Right lobe of liver (tissue), 6 donors: ENCODE measurements at regions not wholly inside any gene's neighbourhood (a gene's known extent, or its start where the extent isn't known, plus 50 kb on each side); places are given as distances from the start of the nearest gene placed in this dataset.

Experiments
- ATAC-seq, 4 donors: fragments of 200-7000 bp; cut with Tn5 transposase; one replicate each; pipeline ENCODE4 v1.9.1; 2020; ENCODE audit warnings: mild to moderate bottlenecking in 4 of 4, moderate library complexity in 4 of 4
- DNase-seq, 3 donors: peaks; one replicate each; pipeline ENCODE4 v3.0.0-alpha.2; 2020
- H3K27ac ChIP-seq, 3 donors: fragments of 200-600 bp; one replicate each; pipeline ENCODE4 v1.8.0; 2022
- H3K27me3 ChIP-seq, 2 donors: fragments of 200-600 bp; one replicate each; pipeline ENCODE4 v1.8.0; 2022
- H3K36me3 ChIP-seq, 4 donors: fragments of 200-600 bp; sonication (generic) in 1 of 4; one replicate each; pipeline versions ENCODE4 v1.5.1 to v1.8.0; 2017 to 2022; ENCODE audit warnings: control low read depth in 1 of 4
- H3K4me1 ChIP-seq, 4 donors: fragments of 200-600 bp; sonication (generic) in 1 of 4; one replicate each; pipeline versions ENCODE4 v1.5.1 to v1.8.0; 2017 to 2022; ENCODE audit warnings: control low read depth in 1 of 4
- H3K4me3 ChIP-seq, 3 donors: fragments of 200-600 bp; one replicate each; pipeline ENCODE4 v1.8.0; 2022
- H3K9me3 ChIP-seq, 4 donors: fragments of 200-600 bp; sonication (generic) in 1 of 4; one replicate each; pipeline versions ENCODE4 v1.5.1 to v1.8.0; 2017 to 2022; ENCODE audit warnings: control low read depth in 1 of 4
- POLR2A ChIP-seq: fragments of 450-650 bp; IDR thresholded peaks from one replicate; pipeline ENCODE4 v1.6.1; 2017; ENCODE audit warnings: antibody characterized with exemption, mild to moderate bottlenecking
- WGBS: methylation state at CpG from one replicate; pipeline ENCODE4 v1.1.6; 2018; ENCODE audit warnings: low coverage, low lambda C conversion rate; ENCODE audit not compliant: insufficient coverage; ENCODE audit errors: missing lambda C conversion rate; 5-methylcytosine and 5-hydroxymethylcytosine counted together
- intact Hi-C, 2 donors: fragments of 100-400 bp; cut with DNase I; formaldehyde crosslinking; loops; one replicate each; pipeline versions ENCODE4 v1.11.2 to v1.14.1; 2022
- TF ChIP-seq, protein P1 (sequence below), 4 donors: fragments of 200-600 bp in 3 of 4; fragments of 450-650 bp in 1 of 4; IDR thresholded peaks; one replicate each; pipeline versions ENCODE4 v1.5.1 to v1.8.0; 2016 to 2022; ENCODE audit warnings: antibody characterized with exemption in 4 of 4, mild to moderate bottlenecking in 2 of 4
- donor health status: DM: no; HTN: yes; CAD: no.
- donor health status: DM: no; HTN: no; CAD: no.
- donor health status: DM: no; HTN: no; CAD: no.
- donor health status: DM: no; HTN: yes; CAD: no.
- donor health status: DM: no; HTN: yes; CAD: no.

DNA sequence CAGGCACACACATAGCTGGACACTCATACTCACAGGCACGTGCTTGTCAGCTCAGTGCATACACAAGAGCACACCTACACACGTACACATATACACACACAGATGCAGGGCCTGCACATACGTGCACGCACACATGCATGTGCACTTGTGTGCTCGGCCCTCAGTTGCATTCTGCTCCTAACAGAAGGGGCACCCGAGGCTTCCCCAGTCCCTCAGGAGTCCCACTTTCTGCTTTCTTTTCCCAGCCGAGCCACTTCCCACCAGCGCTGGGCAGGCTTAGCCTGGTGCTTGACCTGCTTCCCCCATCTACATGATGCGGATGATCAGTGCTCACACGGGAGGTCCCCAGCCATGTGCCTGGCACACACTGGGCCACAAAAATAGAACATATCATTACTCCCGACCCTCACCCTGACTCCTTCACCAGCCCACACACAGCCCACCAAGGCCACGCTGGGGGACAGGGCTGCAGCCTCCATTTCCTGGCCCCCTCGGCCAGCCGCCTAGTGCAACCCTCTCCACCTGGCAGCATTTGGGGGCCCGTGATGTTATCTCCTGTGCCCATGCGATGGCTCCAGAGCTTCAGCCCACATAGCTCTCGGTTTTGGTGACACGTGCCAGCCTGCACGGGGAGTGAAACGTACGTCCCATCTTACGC is 125.2 kb upstream of the SPACA7 start:
- ATAC-seq (no peak), DNase-seq (no peak)
- TF ChIP-seq, protein P1, sequence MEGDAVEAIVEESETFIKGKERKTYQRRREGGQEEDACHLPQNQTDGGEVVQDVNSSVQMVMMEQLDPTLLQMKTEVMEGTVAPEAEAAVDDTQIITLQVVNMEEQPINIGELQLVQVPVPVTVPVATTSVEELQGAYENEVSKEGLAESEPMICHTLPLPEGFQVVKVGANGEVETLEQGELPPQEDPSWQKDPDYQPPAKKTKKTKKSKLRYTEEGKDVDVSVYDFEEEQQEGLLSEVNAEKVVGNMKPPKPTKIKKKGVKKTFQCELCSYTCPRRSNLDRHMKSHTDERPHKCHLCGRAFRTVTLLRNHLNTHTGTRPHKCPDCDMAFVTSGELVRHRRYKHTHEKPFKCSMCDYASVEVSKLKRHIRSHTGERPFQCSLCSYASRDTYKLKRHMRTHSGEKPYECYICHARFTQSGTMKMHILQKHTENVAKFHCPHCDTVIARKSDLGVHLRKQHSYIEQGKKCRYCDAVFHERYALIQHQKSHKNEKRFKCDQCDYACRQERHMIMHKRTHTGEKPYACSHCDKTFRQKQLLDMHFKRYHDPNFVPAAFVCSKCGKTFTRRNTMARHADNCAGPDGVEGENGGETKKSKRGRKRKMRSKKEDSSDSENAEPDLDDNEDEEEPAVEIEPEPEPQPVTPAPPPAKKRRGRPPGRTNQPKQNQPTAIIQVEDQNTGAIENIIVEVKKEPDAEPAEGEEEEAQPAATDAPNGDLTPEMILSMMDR (IDR thresholded peaks at IDR 0.05): no peak
- TF ChIP-seq POLR2A: no peak

DNA sequence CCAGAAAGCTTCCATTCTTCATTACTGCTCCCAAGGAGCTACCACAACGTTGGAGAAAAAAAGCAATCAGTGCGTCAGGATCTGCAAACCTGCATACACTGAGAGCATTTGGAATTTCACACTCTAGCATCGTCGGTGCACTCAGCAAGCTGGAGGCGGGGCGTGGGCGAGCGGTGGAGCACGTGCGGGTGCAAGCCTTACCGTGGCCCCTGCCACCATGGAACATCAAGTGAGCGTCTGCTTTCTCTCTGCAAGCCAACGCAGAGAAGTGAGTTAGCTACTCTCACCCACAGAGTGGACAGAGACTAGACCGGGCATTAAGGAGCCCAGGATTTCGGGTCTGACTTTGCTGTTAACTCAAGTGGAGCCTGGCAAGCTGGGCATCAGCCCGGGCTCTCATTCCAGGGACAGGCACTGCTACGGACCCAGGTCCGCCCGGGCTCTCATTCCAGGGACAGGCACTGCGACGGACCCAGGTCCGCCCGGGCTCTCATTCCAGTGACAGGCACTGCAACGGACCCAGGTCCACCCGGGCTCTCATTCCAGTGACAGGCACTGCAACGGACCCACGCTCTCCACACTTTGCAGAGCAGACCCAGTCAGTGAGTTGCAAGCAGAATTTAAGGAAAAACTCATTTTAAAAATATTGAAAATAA is 124.1 kb upstream of the SPACA7 start:
- Histone ChIP-seq H3K27me3 (no peaks in the 10 kb centered on the region), H3K36me3 (no peaks in the 10 kb centered on the region)
- no peak for DNase-seq

More for the DNA sequence above, 125.2 kb upstream of the SPACA7 start:
- no peak overlapping the region for H3K27ac ChIP-seq
- WGBS: 85% methylated on average over 11 of the region's 22 CpGs
- no peak overlapping the region for H3K4me3 ChIP-seq
- H3K4me1 ChIP-seq: peaks cover 0 to 20% (median 8%) of the 10 kb centered on the region in 4 donors
- no peaks in the 10 kb centered on the region for H3K36me3 ChIP-seq
- no peaks in the 10 kb centered on the region for H3K9me3 ChIP-seq
- H3K27me3 ChIP-seq: no peaks in the 10 kb centered on the region
- intact Hi-C loops: no loop called here

DNA sequence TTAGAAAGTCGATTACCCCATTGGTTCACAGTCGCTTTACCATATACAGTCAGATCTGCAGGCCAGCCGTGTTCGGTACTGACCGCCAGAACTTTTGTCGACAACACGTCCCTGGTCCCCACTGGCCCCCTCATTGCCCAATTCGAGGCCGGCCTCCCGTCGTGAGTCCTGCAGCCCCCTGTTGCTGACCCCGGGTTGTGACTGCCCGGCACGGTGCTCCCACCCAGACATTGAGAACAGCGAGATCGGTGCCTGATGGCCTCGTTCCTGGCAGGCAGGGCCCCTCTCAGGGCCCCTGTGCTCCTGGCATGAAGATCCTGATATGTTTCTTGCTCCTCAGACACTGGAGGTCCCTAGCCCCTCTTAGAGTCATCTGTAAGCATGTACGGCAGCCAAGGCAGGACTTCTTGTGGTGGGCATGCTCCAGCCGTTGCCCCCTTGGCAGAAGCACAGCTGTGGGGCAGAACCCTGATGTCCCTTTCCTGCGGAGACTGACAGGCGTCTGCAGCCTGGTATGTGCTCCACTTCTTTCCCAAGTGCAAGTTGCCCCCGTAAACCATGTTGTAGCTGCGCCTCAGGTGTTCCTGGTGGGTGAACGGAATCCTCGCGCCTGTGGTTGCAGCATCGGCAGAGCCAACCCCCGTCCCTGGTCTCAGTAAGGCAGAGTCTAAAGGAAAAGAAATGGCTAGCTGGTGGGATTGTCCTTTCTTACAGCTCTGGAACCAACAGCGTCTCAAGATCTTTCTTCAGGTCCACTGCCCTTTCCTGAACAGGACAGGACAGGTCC is 123.2 kb upstream of the SPACA7 start:
- peaks cover 0 to 15% (median 7%) of the 10 kb centered on the region in 4 donors for H3K4me1 ChIP-seq
- no peaks in the 10 kb centered on the region for H3K27me3 ChIP-seq
- no peaks in the 10 kb centered on the region for H3K36me3 ChIP-seq
- H3K27ac ChIP-seq: no peak overlapping the region
- ATAC-seq (no peak), DNase-seq (no peak)
- TF ChIP-seq, protein P1 (IDR thresholded peaks at IDR 0.05): no peak
- 89% methylated on average over 24 of the region's 29 CpGs for WGBS
- H3K4me3 ChIP-seq: no peak overlapping the region
- intact Hi-C loops: no loop called here
- no peaks in the 10 kb centered on the region for H3K9me3 ChIP-seq

More for the DNA sequence above, 124.1 kb upstream of the SPACA7 start:
- Histone ChIP-seq H3K4me3 (no peak overlapping the region), H3K27ac (no peak overlapping the region), H3K4me1 (peaks cover 0 to 20% (median 8%) of the 10 kb centered on the region in 4 donors), H3K9me3 (no peaks in the 10 kb centered on the region)
- TF ChIP-seq POLR2A: no peak
- TF ChIP-seq, protein P1 (IDR thresholded peaks at IDR 0.05): no peak
- intact Hi-C loops: no loop called here
- WGBS: 67% methylated on average over 6 of the region's 27 CpGs
- ATAC-seq: no peak

DNA sequence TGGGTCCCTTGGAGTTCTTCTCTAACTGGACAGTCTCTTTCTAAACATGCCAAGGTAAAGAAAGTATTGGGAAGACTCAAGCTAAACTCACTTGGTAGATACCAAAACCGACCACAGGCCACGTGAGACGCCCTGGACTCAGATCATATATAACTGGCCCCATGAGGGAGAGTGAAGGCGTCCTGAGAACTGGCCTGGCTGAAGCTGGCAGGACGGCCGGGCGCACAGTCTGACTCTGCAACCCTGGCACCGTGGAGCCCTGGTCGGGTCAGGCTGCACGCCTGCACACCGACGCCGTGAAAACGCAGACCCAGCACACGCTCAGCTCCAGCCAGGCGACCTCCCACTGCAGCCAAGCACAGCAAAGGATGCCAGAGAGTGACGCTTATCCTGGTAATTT is 122.5 kb upstream of the SPACA7 start:
- no peak overlapping the region for H3K27ac ChIP-seq
- WGBS: 81% methylated on average over 4 of the region's 17 CpGs
- ATAC-seq: no peak
- no peak for DNase-seq
- no peaks in the 10 kb centered on the region for H3K36me3 ChIP-seq
- intact Hi-C loops: no loop called here
- no peak for TF ChIP-seq POLR2A
- TF ChIP-seq, protein P1 (IDR thresholded peaks at IDR 0.05): no peak
- H3K9me3 ChIP-seq: no peaks in the 10 kb centered on the region
- no peak overlapping the region for H3K4me3 ChIP-seq
- H3K4me1 ChIP-seq: peaks cover 0 to 10% (median 5%) of the 10 kb centered on the region in 4 donors
- H3K27me3 ChIP-seq: no peaks in the 10 kb centered on the region
